HG02870 (cell line): ENCODE measurements at regions not wholly inside any gene's neighbourhood (a gene's known extent, or its start where the extent isn't known, plus 50 kb on each side); places are given as distances from the start of the nearest gene placed in this dataset.

Source experiments
- ATAC-seq: cut with Tn5 transposase; IDR thresholded peaks from one replicate; pipeline ENCODE4 v1.9.1; 2021; ENCODE audit warnings: mild to moderate bottlenecking, moderate library complexity; ENCODE audit not compliant: unreplicated experiment

- ATAC-seq: no peak
Measured at GRCh38 chr4:35872273-35872672, 372.0 kb downstream of the ARAP2 start.

GRCh38 chr4:35879479-35879878 lies 364.8 kb downstream of the ARAP2 start:
- no peak for ATAC-seq

- ATAC-seq: no peak
Measured at GRCh38 chr4:35883108-35883507, 361.2 kb downstream of the ARAP2 start.

- no peak for ATAC-seq
Measured at GRCh38 chr4:35884714-35885480, 359.4 kb downstream of the ARAP2 start.

GRCh38 chr4:35897808-35898207 lies 346.5 kb downstream of the ARAP2 start:
- ATAC-seq: no peak

GRCh38 chr4:35900286-35901243 lies 343.7 kb downstream of the ARAP2 start:
- ATAC-seq: no peak

GRCh38 chr4:35912174-35912573 lies 332.1 kb downstream of the ARAP2 start:
- peak; percentile 93 for ATAC-seq

GRCh38 chr4:35918491-35918977 lies 325.8 kb downstream of the ARAP2 start:
- no peak for ATAC-seq

GRCh38 chr4:35925806-35926205 lies 318.5 kb downstream of the ARAP2 start:
- peak; percentile 94 for ATAC-seq

- ATAC-seq: no peak
Measured at GRCh38 chr4:35926788-35927187, 317.5 kb downstream of the ARAP2 start.

- ATAC-seq: no peak
Measured at GRCh38 chr4:35933901-35934300, 310.4 kb downstream of the ARAP2 start.

- no peak for ATAC-seq
Measured at GRCh38 chr4:35934320-35934981, 309.9 kb downstream of the ARAP2 start.

GRCh38 chr4:35938936-35939335 lies 305.4 kb downstream of the ARAP2 start:
- ATAC-seq: no peak

GRCh38 chr4:35939751-35940150 lies 304.6 kb downstream of the ARAP2 start:
- ATAC-seq: no peak

GRCh38 chr4:35942092-35942491 lies 302.2 kb downstream of the ARAP2 start:
- no peak for ATAC-seq

GRCh38 chr4:35943606-35944005 lies 300.7 kb downstream of the ARAP2 start:
- no peak for ATAC-seq

- ATAC-seq: no peak
Measured at GRCh38 chr4:35948171-35948570, 296.1 kb downstream of the ARAP2 start.

GRCh38 chr4:35950442-35950841 lies 293.9 kb downstream of the ARAP2 start:
- no peak for ATAC-seq

GRCh38 chr4:35952751-35953150 lies 291.6 kb downstream of the ARAP2 start:
- no peak for ATAC-seq

GRCh38 chr4:35963383-35963782 lies 280.9 kb downstream of the ARAP2 start:
- no peak for ATAC-seq

- ATAC-seq: no peak
Measured at GRCh38 chr4:35963974-35964515, 280.3 kb downstream of the ARAP2 start.
